ENCODE measurements at regions not wholly inside any gene's neighbourhood (a gene's known extent, or its start where the extent isn't known, plus 50 kb on each side); places are given as distances from the start of the nearest gene placed in this dataset.
"Not testable (repeated sequence)": the region's sequence is repeated elsewhere in the genome, so short reads cannot be mapped to it uniquely, and the experiment has no call there.

- peak; percentile 81 for DNase-seq
Observed at GRCh38 chr10:42367532-42368230, 270.7 kb downstream of the ZNF33B start.

GRCh38 chr10:42351745-42352144, 286.6 kb downstream of the ZNF33B start:
- DNase-seq: no peak

DNA sequence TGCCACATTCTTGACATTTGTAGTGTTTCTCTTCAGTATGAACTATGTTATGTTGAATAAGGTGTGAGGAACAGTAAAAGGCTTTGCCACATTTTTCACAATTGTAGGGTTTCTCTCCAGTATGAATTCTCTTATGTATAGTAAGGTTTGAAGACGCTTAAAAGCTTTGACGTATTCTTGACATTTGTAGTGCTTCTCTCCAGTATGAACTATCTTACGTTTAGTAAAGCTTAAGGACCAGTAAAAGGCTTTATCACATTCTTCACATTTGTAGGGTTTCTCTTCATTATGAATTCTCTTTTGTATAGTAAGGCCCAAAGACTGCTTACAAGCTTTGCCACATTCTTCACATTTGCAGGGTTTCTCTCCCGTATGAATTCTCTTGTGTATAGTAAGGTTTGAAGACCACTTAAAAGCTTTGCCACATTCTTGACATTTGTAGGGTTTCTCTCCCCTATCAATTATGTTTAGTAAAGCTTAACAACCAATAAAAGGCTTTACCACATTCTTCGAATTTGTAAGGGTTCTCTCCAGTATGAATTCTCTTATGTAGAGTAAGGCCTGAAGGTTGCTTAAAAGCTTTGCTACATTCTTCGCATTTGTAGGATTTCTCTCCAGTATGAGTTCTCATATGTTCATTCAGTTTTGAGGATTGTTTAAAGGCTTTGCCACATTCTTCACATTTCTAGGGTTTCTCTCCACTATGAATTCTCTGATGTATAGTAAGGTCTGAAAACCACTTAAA, 301.6 kb downstream of the ZNF33B start:
- not testable (repeated sequence) for DNase-seq

- DNase-seq: not testable (repeated sequence)
Observed at GRCh38 chr10:42335653-42336296, 302.6 kb downstream of the ZNF33B start.

GRCh38 chr10:42304341-42304740, 334.0 kb downstream of the ZNF33B start:
- no peak for DNase-seq

DNA sequence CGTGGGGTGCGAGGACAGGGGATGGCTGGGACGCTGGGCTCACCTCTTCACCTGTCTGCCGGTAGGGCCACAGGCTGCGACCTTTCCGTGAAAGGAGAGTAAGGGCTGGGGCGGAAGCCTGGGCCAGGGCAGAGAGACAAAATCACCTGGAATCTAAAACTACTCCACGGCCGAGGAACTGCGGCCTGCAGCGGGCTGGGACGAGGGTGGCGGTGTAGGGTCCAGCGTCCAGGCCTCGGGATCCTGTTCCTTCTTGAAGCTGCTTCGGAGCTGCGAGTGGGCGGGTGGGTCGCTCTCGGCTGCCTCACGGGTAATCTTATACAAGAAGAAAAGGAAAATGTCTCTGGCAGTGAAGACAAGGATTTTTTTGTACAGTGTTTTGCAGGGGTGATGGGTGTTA, 356.5 kb downstream of the ZNF33B start:
- not testable (repeated sequence) for DNase-seq

DNA sequence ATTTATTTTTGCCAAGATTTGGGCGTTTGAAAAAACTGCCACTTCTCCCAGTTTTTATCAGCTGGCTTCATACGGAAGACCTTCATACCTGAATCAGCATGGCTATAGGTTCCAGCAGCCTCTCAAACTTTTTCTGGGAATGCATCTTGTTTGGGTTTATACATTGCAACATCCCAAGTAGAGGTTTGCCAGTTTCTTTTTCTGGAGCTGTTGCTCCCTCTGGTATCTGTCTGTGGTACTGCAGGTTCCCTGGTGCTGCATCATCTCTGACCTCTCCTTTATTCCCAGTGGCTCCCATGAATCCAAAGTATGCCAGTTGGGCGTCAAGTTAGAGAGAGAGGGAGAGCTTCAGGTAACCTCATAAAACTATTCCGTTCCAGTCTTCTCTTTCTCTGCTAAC, 368.6 kb downstream of the ZNF33B start:
- not testable (repeated sequence) for DNase-seq

- DNase-seq: not testable (repeated sequence)
Observed at GRCh38 chr10:42263259-42263658, 375.1 kb downstream of the ZNF33B start.

DNA sequence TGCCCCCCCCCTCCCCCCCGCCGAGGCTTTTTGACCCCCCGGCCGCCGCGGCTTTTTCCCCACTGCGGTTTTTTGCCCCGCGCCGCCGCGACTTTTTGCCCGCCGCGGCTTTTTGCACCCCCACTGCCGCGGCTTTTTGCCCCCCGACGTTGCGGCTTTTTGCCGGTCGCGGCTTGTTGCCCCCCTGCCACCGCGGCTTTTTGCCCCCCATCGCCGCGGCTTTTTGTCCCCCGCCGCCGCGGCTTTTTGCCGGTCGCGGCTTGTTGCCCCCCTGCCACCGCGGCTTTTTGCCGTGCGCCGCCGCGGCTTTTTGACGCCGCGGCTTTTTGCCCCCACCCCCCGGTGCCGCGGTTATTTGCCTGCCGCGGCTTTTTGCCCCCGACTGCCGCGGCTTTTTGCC, 395.4 kb downstream of the ZNF33B start:
- not testable (repeated sequence) for DNase-seq

DNA sequence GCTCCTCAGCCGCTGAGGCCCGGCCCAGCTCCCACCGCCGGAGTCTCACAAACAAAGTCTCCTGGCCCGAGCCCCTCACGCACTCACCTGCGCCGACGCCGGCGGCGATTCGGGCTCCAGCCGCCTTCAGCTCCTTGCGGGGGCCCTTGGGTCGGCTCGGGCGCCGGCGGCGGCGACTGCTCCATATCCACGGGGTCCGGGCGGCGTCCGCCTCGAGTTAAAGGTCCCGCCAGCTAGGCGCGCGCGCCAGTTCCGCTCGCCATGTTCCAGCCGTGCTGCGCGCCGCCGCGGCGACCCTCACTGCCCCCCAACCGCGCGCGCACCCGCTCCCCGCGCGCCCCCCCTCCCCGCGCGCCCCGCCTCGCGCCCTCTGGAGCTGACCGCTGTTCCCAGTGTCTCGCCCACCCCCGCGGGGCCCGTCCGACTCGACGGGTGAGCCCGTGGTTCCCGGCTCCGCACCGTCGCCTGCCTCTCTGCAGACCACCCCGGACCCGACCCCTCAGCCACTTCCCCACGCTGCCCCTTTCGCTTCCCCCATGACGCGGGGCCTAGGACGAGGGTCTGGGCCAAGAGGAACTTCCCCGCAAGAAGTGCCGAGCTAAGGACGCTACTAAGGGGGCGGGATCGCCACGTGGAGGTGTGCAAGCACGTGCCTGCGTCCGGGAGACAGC, 396.1 kb downstream of the ZNF33B start:
- no peak for DNase-seq

- not testable (repeated sequence) for DNase-seq
Observed at GRCh38 chr10:42236401-42236800, 402.0 kb downstream of the ZNF33B start.

GRCh38 chr10:42235736-42236135, 402.6 kb downstream of the ZNF33B start:
- not testable (repeated sequence) for DNase-seq

- not testable (repeated sequence) for DNase-seq
Observed at GRCh38 chr10:42235241-42235640, 403.1 kb downstream of the ZNF33B start.

GRCh38 chr10:42234506-42234905, 403.9 kb downstream of the ZNF33B start:
- DNase-seq: not testable (repeated sequence)

DNA sequence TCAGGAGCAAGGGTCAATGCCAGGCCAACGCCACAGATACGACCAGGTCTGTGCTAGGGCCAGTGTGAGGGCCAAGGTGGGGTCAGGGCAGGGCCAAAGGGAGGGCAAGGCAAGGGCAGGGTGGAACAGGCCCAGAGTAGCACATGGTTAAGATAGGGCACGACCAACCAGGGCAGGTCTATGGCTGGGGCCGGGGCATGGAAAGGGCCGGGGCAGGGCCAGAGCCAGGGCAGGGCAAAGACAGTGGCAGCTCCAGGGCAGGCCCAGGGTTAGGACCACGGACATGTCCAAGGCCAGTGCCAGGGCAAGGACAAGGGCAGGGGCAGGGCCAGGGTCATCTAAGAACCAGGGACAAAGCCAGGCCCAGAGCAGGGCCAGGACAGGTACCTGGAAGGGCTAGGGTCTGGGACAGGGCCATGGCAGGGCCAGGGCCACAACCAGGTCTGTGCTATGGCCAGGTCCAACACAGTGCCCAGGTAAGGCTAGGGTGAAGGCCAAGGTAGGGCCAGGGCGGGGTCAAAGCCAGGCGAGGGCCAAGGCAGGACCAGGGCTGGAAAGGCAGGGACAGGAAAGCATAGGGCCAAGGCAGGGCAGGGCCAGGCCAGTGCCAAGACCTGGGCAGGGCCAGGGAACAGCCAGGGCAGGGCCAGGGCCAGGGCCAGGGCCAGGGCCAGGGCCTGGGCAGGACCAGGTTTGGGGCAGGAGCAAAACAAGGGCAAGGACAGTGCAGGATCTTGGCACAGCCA, 404.7 kb downstream of the ZNF33B start:
- not testable (repeated sequence) for DNase-seq

- not testable (repeated sequence) for DNase-seq
Observed at GRCh38 chr10:42232955-42233354, 405.4 kb downstream of the ZNF33B start.

DNA sequence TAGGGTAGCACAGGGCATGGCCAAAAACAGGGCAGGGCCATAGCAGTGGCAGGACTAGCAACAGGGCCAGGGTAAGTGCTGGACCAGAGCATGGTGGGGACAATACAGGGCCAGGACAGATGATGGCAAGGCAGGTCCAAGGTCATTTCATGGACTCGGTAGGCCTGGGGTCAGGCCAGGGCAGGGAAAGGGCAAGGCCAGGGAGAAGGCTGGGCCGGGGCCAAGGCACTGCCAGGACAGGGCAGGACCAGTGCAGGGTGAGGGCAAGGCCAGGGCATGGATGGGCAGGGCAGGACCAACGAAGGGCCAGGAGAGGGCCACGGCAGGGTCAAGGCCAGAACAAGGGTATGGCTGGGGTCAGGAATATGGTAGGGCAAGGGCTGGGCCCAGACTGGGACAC, 407.6 kb downstream of the ZNF33B start:
- DNase-seq: not testable (repeated sequence)

DNA sequence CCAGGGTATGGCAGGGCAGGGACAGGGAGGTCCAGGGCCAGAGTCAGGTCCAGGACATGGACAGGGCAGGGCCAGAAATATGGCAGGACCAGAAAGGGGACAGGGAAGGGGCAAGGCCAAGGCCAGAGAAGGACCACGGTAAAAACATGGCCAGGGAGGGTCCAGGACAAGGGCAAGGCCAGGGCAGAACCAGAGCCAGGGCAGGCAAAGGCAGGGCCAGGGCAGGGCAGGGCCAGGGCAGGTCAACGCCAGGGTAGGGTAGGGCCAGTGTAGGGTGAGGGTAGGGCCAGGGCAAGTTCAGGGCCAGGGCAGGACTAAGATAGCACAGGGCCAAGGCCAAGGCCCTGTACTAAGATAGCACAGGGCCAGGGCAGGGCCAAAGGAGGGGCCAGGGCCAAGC, 408.3 kb downstream of the ZNF33B start:
- not testable (repeated sequence) for DNase-seq

DNA sequence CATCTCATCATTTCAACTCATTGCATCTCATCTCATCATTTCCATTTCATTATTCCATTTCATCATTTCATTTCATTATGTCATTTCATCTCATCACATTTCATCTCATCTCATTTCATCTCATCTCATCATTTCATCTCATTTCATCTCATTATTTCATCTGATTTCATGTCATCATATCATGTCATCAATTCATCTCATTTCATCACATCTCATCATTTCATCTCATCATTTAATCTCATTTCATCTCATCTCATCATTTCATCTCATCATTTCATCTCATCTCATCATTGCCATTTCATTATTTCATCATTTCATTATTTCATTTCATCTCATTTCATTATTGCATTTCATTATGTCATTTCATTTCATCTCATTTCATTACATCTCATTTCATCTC, 410.5 kb downstream of the ZNF33B start:
- not testable (repeated sequence) for DNase-seq

- DNase-seq: not testable (repeated sequence)
Observed at GRCh38 chr10:42193588-42193987, 444.8 kb downstream of the ZNF33B start.

- not testable (repeated sequence) for DNase-seq
Observed at GRCh38 chr10:42192450-42192849, 445.9 kb downstream of the ZNF33B start.

DNA sequence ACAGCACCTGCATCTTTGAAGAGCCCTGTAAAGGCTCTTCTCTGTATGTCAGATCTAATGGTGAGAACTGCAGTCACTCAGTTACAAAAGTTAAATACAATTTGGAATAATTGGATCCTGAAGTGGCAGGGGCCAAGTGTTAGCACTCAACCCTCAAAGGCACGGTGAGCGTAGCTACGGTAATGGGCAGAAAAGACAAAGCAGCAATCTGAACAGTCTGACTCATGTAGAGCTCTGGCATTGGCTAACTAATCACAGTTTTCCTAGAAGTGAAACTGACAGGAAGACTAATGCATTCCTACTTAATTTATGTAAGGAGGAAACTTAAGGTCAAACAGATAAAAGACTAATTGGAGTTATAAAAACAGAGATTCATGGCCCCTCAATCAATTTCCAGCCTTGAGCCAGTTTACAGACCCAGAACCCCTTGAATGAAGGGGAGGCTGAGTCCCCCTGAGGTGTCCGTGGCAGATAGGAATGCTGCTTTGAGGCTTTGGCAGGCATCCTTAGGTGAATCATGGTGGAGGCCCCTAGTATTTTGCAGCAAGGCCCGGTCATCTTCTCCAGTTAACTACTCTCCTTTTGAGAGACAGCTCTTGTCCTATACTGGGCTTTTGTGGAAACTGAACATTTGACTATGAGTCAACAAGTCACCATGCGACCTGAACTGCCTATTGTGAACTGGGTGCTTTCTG, 450.7 kb downstream of the ZNF33B start:
- DNase-seq: not testable (repeated sequence)
